Jurkat, Clone E6-1 (cell line): ENCODE measurements at regions not wholly inside any gene's neighbourhood (a gene's known extent, or its start where the extent isn't known, plus 50 kb on each side); places are given as distances from the start of the nearest gene placed in this dataset.

ENCODE experiments used
- DNase-seq: peaks from one replicate; pipeline ENCODE4 v3.0.0-alpha.2; 2011; ENCODE audit warnings: low read depth, low spot score
- H3K4me3 ChIP-seq: 2 replicates; pipeline ENCODE4 v1.5.1; 2011; ENCODE audit warnings: mild to moderate bottlenecking, low read length, control low read depth, moderate library complexity

DNA sequence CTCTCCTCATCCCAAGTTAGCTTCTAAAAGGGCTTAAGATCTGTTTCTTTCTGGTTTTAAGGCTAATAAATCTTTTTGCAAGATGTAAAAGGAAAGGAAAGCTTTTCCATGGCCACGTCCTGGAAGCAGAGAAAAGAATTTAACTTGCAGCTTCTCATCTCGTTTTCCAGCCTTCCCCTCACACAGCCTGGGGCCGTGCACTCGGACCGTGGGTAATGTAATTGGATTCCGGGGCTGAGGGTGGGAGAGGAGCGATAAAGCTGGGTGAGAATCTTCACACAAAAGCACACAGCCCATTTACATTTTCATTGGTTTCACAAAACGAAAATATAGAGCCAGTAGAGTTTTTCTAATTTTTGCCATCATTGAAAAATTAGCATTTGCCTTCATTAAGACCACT, 91.2 kb downstream of the IRX2 start:
- DNase-seq: no peak
- H3K4me3 ChIP-seq: no peak overlapping the region

DNA sequence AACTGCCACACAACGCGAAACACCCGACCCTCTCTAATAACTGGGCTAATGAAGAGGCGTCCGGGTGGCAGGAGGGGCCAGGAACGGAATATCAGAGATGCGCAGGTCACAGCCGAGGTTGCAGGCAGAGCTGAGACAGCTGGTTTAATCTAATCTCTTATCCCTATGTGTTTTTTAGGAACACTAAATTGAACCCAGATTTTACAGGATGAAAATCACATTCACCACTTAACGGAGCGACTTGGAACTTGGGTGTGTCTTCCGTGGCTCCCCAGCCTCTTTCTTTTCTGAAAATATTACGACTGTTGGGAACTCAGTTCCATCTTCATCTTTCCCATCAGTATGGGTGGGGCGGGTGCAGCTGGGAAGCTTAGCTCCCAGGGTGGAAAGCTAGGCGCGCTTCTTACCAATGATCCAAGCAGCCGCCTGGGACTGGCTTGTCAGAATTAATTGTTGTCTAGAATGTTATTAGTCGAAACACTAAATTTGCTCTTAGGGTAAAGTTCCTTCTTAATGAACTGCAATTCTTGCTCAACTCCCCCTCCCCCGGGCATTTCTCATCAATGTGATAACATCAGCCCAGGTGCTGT, 92.5 kb downstream of the IRX2 start:
- no peak overlapping the region for H3K4me3 ChIP-seq
- no peak for DNase-seq

DNA sequence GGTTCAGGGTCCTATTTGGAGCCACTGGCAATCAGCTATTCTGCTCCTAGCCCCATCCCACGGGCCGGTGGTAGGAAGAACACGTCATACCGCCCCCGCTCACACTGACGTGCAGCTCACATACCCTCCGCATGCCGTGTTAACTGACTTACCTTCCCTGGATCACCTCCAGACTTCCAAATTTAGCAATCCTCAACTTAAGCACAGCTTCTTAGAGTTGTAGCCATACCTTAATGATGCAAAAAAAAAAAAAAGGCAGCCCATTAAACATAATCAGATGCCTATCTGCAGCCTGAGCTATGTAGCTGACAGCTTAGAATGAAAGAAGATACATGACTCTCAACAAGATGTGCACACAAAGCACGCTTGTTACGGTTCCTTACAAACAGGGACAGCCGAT, 93.0 kb downstream of the IRX2 start:
- DNase-seq: no peak
- H3K4me3 ChIP-seq: no peak overlapping the region

DNA sequence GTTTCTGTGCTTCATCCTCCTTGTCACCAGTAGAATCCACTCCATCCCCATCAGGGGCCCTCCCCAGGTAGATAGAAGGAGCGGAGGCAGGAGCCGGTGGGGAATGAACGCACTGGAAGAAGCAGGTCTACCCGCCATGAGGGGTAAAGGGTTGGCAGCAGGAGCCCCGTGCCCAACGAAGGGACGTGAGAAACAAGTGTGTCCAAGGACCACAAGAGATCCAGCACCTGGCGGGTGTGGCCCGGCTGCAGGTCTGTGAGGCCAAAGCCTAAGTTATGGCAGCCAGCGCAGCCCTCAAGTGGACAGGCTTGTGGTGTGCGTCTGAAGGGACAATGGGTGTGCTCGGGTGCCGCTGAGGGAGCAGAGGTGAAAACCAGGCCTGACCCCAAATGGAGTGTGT, 94.3 kb downstream of the IRX2 start:
- DNase-seq: no peak
- no peak overlapping the region for H3K4me3 ChIP-seq

DNA sequence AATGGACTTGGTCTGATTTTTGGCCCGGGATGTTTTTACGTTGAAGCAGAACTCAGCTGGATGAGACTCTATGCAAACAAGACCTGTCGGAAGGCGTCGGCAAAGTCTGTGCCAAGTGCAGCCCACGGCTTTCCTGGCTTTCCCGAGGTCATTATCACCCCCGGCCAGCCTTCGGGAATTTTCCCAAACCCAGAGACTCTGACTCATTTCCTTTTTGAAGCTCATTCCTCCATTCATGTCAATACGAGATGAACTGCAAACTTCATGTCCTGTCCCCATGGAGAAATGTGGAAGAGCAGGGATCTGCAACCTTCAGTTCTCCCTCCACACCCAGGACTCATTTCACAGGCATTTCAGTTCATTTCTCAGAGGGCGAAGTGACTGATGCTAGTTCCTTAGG, 95.3 kb downstream of the IRX2 start:
- no peak for DNase-seq
- H3K4me3 ChIP-seq: no peak overlapping the region

DNA sequence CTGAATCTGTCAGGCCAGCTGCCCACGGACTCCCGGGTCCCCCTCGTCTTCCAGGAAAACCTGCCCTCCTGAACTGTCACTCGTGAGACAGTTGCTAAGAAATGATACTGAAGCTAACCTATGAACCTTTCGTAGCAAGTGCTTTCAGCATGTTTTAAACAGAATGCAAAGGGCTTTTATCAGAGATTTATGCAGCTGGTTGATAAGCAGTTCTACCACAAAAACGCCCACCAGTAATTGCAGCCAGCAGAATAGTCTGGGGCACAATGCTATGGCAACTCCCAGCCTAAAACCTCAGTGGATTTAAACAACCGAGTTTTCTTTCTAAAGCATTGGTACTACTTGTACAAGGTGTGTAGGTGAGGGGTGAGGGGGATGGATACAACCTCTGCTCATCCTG, 97.5 kb downstream of the IRX2 start:
- no peak for DNase-seq
- no peak overlapping the region for H3K4me3 ChIP-seq

DNA sequence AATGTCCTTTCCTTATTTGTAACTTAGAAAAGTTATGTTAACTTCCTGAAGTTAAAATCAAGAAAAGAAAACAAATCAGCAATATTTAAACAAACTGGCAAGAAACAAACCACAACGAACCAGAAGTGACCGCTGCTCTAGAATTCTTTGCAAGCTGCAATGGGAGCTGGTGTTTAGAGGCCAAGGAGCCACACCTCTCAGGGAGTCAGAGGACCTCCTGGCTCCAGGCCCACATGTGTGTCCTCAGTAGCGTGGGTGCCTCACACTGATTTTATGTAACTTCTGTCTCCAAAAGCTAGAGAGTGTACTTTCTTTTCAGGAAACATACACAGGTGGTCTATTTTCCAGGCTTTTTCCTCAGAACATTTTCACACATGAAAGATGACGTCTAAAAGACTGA, 100.4 kb downstream of the IRX2 start:
- no peak for DNase-seq
- H3K4me3 ChIP-seq: no peak overlapping the region

DNA sequence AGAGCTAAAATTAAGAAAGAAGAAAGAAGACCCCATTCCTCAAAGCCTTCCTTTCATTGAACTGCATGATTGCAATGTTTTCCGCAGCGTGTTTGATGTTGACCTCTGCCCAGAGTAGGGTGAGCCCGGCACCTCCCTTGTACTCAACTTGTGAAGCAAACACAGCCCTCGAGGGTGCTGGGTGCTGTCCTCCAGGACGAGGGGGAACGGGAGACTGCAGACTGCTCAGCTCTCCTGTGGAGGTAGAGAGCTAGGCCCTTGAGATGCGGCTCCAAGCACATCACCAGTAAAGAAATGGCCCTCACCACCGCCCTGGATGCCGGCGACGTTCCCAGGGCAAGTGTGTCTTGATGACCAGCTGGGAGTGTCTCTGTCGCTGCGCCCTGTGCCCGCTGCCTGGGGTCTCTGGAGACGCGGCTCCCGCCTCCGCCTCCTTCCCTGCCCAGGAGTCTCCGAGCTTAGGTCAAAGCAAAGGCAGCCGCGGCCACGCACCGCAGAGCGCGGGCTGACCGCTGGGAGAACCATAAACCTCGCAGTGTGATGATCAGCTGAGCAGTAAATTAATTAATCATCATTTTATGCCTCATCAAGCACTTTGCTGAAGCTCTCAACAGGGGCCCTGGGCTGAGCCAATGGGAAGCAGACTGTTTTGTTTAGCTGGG, 108.7 kb downstream of the IRX2 start:
- H3K4me3 ChIP-seq: no peak overlapping the region
- no peak for DNase-seq

DNA sequence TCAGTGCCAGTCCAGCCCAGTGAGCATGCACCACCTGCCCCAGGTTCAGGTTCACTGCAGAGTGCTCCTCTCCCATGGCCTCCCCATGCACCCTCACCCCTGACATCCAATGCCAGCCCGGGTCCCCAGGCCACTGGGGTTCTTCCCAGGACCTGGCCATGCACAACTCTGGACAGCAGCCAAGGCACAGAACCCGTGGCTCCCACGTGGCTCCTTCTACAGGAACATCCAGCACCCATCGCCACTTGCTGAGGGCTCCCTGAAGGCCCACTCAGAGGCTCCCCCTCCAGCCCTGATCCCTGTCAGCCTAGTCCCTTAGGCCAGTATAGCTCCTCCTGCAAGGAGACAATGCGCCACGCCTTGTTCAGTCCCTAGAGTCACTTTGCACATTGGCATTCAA, 110.8 kb downstream of the IRX2 start:
- no peak overlapping the region for H3K4me3 ChIP-seq

DNA sequence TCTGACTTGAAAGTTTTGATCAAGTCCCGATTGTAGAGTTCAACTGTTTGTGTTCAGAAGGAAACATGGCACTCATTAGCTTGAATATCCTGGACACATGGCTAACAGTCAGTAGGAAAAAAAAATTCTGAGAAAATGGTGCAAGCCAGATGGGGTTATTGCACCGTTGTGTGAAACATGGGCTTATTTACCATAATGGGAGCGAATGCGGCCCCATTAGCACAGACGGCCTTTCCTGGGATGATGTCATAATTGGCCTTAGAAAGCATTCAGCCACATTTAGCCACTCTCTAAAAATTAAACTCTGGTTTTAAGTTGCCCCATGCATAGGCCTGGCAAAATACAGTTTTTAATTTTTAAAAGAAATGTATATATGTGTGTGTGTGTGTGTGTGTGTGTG, 112.1 kb downstream of the IRX2 start:
- no peak overlapping the region for H3K4me3 ChIP-seq
- DNase-seq: no peak

More for the DNA sequence above, 110.8 kb downstream of the IRX2 start:
- no peak for DNase-seq

DNA sequence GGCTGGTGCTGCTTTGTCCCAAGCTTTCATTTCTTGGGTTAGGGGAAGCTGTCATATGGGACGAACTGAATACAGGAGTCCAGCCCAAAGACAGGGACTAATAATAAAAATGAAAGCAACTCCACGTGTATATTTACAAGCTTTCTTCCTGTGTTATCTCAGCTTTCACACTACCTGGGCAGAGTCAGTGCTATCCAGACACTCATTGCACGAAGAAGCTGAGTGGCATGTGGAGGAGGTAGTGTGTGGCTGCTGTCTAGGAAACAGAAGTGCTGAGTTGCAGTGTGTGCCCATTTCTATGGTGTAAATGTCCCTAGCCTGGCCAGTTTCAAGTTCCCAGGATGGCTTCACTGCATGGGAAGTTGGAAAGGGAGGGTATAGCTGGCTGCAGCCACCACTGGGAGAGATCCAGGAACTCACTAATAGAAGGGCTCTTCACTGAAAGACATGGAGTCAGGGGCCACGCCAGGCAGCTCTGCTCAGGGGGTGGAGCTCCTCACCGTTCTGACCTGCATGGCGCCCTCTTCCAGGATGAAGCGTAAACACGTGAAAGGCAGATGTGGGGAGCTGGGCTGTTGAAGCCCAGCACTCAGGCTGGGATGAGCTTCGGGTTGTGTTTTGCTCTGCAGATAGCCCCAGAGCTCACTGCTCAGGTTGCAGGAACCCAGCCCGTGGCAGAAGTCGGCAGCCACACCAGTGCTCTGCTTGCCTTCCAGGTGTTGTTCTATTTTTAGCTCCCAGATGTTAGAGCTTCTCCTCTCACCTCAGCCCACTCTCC, 116.9 kb downstream of the IRX2 start:
- DNase-seq: no peak
- no peak overlapping the region for H3K4me3 ChIP-seq

DNA sequence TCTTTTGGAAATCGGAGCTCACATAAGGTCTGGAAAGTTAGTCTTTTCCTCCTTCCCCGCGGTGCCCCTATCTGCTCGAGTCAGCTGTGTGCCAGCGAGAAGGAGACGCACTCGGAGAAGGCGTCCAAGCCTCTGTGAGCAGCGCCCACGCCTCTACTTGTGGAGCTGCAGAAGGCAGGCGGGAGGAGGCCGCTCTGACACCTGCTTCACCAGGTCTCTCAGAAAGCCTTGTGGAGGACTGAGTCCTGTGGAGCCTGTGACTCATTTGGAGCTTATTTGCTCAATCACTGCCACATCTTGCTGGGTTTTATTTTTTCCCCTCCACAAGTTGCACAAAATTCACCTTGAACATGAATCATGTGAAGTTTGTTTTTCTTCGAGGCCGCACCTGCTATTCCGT, 117.5 kb downstream of the IRX2 start:
- DNase-seq: no peak
- H3K4me3 ChIP-seq: no peak overlapping the region

DNA sequence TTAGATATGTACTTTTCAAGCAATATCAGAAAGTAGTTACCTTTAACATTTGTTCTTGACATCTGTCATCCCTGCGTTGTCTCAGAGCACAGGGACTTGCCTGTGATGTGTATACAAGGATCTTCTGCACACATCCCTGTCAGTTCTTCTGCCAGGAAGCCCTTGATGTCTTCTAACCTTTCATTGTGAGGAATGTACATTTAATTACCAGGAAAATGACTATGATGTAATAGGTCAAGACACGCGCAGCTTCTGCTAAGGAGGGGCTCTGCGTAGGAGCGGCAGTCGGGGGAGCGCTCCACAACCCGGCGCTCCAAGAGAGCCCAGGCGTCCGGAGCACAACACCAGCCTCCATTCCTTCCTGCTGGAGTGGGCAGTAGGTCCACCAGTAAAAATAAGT, 119.7 kb downstream of the IRX2 start:
- no peak overlapping the region for H3K4me3 ChIP-seq
- no peak for DNase-seq

DNA sequence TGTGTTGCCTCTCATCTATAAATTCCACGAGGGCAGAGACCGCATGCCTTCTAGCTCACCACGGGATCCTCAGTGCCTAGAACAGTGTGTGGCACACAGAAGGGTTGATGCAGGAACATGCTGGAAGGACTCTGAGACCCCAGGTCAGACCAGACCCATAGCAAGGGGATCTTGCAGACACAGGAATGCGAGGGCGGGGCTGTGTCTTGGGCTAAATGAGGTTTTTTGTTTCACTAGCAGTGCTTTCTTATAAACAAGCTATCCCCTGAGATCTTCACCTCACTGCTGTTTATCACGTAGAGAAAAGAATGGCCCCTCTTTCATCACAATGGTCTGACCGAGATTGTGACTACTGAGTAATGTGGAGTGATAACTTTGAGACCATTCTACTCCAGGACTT, 122.4 kb downstream of the IRX2 start:
- H3K4me3 ChIP-seq: no peak overlapping the region
- no peak for DNase-seq

DNA sequence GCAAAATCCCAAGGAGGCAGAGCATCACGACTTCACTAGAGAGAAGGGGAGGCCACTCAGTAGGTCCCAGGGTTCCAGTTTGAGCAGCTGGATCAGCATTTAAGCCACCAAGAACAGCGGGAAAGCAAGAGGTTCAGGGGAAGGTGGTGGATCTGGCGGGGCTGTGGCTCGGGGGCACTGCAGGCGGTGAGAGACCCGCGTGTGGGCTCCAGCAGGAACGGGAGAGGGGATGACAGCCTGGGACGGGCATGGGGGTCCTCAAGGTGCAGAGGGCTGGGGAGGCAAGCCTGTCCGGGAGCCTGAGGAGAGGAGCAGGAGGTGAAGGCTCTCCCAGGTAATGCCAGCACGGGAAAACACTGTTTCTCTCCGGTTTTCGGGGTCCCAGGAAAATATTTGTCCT, 123.6 kb downstream of the IRX2 start:
- H3K4me3 ChIP-seq: no peak overlapping the region
- DNase-seq: no peak

DNA sequence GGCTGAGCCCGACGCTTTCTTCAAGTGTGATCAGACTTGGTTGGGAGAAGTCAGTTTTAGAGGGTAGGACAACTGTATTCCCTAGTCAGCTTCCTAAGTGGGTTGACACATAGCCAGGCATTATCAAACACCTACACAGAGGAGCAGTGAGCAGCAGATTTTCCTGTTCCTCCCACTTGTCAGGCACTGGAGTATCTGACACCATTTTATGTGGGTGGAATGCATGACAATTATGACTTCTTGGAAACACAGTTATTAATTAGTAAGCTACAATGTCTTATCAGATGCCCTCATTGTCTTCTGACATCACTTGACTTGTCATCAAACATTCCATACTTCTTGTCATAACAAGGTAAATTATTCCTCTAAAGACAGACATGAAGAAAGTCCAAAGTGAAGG, 124.9 kb downstream of the IRX2 start:
- no peak for DNase-seq

DNA sequence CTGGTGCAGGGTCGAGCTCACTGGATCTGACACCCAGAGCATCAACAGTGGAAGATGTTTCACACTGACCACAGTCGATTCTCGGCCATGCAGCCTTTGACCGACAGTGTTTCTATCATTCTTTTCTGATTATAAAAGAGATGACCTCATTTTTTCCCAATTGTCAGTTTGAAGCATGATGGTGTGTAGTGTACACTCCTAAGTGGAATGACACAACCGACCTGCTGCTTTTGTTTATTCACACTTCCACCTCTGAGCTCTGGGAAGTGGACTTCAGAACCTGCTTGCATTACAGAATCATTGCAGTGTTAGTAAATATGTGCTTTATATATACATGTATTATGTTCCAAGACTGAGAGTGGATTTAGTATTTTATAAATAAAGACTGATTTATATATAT, 128.6 kb downstream of the IRX2 start:
- no peak overlapping the region for H3K4me3 ChIP-seq
- no peak for DNase-seq

More for the DNA sequence above, 124.9 kb downstream of the IRX2 start:
- no peak overlapping the region for H3K4me3 ChIP-seq

DNA sequence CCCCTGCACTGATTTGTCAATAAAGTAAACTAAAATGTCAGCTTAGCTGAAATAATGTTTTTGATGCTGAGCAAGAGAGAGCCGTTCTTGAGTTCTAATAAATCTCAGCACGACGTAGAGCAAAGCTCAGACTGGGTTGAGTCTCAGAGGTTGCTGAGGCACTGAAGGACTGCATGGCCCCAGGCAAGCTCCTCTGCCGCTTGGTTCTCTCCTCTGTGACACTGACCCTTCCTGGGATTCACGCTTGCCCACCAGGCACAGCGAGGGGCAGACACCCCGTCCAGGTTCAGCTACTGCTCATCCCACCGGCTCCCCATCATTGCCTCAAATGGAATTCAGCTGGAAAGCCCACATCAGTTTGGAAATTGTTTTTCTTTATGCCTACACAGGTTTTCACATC, 129.8 kb downstream of the IRX2 start:
- no peak for DNase-seq
- no peak overlapping the region for H3K4me3 ChIP-seq

DNA sequence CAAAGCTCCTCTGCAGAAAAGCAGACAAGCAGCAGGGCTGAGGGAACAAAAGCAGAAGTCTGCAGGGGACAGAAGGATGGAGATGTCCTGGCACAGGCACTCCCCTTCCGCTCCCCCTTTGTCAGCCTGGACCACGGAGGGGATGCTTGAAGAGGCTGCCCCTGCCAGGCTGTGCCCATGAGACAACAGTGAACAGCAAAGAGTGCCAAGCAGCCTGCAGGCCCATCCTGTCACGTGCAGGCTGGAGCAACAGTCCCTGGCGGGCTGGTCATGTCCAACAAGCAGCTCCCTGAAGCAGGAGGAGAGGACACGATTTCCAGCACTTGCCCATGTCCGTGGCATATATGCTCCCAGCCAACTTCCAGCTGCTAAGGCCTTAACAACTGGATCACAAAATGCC, 132.3 kb downstream of the IRX2 start:
- DNase-seq: no peak
- H3K4me3 ChIP-seq: no peak overlapping the region

DNA sequence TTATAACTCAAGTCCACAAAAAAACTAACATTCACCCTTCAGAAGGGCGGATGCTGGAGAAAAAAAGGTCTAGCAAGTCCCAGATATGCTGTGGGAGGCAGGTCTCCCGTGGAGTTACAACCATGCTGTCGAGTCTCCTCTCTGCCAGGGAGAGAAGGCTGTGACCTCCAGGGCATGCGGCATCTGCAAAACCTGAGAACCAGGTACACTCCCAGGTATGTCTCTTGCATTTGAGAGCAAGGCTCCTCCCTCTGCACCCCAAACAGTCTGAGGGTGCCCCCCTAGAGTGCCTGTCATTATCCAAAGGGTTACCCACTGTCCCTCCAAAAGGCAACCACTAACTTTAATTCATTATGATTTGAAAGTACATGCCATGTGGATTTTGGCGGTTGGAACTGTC, 134.0 kb downstream of the IRX2 start:
- no peak for DNase-seq
- no peak overlapping the region for H3K4me3 ChIP-seq

DNA sequence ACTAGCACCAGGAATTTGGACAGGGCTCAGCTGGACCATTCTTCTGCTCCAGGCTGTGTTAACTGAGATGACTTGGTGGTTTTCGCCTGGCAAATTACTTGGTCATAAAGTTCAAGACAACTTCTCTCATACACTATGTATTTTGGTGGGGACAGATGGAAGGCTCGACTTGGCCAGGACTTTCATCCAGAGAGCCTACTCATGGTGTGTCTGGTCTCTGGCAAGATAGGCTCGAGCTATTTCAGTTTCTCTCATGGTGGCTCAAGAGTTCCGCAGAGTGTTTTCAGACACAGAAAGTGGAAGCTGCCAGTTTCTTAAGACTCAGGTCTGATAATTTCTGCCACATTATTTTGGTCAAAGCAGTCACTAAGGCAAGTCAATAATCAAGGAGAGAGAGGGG, 135.6 kb downstream of the IRX2 start:
- no peak overlapping the region for H3K4me3 ChIP-seq
- DNase-seq: no peak
